COLO668 (cell line): ENCODE measurements at regions not wholly inside any gene's neighbourhood (a gene's known extent, or its start where the extent isn't known, plus 50 kb on each side); places are given as distances from the start of the nearest gene placed in this dataset.
"Not testable (repeated sequence)": the region's sequence is repeated elsewhere in the genome, so short reads cannot be mapped to it uniquely, and the experiment has no call there.

ENCODE experiments used
- DNase-seq: peaks from one replicate; lab custom pipeline; 2025; ENCODE audit not compliant: unreplicated experiment; lab: John Stamatoyannopoulos, UW

GRCh38 chr5:2094616-2094995 is 211.9 kb upstream of the IRX4 start:
- DNase-seq = no peak

- DNase-seq = no peak
Measured at GRCh38 chr5:2093859-2094615, 211.3 kb upstream of the IRX4 start.

- DNase-seq = no peak
Measured at GRCh38 chr5:2091921-2092320, 209.2 kb upstream of the IRX4 start.

GRCh38 chr5:2087980-2088379 is 205.3 kb upstream of the IRX4 start:
- no peak for DNase-seq

- no peak for DNase-seq
Measured at GRCh38 chr5:2075365-2075764, 192.6 kb upstream of the IRX4 start.

GRCh38 chr5:2071562-2071961 is 188.8 kb upstream of the IRX4 start:
- no peak for DNase-seq

- not testable (repeated sequence) for DNase-seq
Measured at GRCh38 chr5:2070787-2071186, 188.1 kb upstream of the IRX4 start.

GRCh38 chr5:2068531-2068930 is 185.8 kb upstream of the IRX4 start:
- no peak for DNase-seq

GRCh38 chr5:2066373-2066772 is 183.6 kb upstream of the IRX4 start:
- DNase-seq = no peak

- not testable (repeated sequence) for DNase-seq
Measured at GRCh38 chr5:2063380-2063779, 180.7 kb upstream of the IRX4 start.

- DNase-seq = no peak
Measured at GRCh38 chr5:2052687-2053086, 170.0 kb upstream of the IRX4 start.

GRCh38 chr5:2049876-2050275 is 167.2 kb upstream of the IRX4 start:
- DNase-seq = no peak

GRCh38 chr5:2048664-2049063 is 165.9 kb upstream of the IRX4 start:
- no peak for DNase-seq

- no peak for DNase-seq
Measured at GRCh38 chr5:2047341-2047927, 164.7 kb upstream of the IRX4 start.

- no peak for DNase-seq
Measured at GRCh38 chr5:2044041-2044440, 161.3 kb upstream of the IRX4 start.

- DNase-seq = no peak
Measured at GRCh38 chr5:2039180-2039531, 156.4 kb upstream of the IRX4 start.

- peak; percentile 69 for DNase-seq
Measured at GRCh38 chr5:2038321-2039179, 155.8 kb upstream of the IRX4 start.

- DNase-seq = no peak
Measured at GRCh38 chr5:2036885-2037284, 154.2 kb upstream of the IRX4 start.

- no peak for DNase-seq
Measured at GRCh38 chr5:2032432-2032831, 149.7 kb upstream of the IRX4 start.

- DNase-seq = no peak
Measured at GRCh38 chr5:2031581-2031980, 148.9 kb upstream of the IRX4 start.

GRCh38 chr5:2030131-2030530 is 147.4 kb upstream of the IRX4 start:
- no peak for DNase-seq

GRCh38 chr5:2029206-2029605 is 146.5 kb upstream of the IRX4 start:
- DNase-seq = no peak
